C4-2B (cell line): ENCODE measurements at regions not wholly inside any gene's neighbourhood (a gene's known extent, or its start where the extent isn't known, plus 50 kb on each side); places are given as distances from the start of the nearest gene placed in this dataset.

ENCODE experiments used
- H3K27ac ChIP-seq: fragments of 450-650 bp; 2 replicates; pipeline ENCODE4 v1.5.1; 2017
- ZFX ChIP-seq: fragments of 450-650 bp; IDR thresholded peaks from 2 replicates; pipeline ENCODE4 v1.6.1; 2017
- TF ChIP-seq, protein P1 (sequence below): fragments of 450-650 bp; conservative IDR thresholded peaks from 2 replicates; pipeline ENCODE4 v1.5.1; 2017; ENCODE audit warnings: mild to moderate bottlenecking

DNA sequence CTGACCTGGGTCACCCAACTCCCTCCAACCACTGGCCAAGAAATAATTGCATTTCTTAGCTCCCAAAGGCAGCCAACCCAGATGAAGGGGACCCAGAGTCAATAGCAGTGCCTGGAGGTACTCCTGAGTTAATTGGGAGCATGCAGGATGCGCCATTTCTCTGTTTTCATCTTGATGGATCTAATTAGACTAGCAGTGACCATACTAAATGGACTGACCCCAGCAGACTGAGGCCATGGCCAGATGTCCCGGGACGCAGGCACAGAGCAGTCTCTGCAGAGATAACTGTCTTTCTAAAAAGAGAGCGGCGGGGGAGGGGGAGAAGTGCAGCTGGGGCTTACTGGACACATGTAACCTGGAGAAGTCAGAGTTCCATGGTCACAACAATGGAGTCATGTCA lies 53.2 kb upstream of the CMKLR1 start:
- no peak overlapping the region for H3K27ac ChIP-seq
- TF ChIP-seq, protein P1, sequence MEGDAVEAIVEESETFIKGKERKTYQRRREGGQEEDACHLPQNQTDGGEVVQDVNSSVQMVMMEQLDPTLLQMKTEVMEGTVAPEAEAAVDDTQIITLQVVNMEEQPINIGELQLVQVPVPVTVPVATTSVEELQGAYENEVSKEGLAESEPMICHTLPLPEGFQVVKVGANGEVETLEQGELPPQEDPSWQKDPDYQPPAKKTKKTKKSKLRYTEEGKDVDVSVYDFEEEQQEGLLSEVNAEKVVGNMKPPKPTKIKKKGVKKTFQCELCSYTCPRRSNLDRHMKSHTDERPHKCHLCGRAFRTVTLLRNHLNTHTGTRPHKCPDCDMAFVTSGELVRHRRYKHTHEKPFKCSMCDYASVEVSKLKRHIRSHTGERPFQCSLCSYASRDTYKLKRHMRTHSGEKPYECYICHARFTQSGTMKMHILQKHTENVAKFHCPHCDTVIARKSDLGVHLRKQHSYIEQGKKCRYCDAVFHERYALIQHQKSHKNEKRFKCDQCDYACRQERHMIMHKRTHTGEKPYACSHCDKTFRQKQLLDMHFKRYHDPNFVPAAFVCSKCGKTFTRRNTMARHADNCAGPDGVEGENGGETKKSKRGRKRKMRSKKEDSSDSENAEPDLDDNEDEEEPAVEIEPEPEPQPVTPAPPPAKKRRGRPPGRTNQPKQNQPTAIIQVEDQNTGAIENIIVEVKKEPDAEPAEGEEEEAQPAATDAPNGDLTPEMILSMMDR = no peak
- no peak for TF ChIP-seq ZFX

DNA sequence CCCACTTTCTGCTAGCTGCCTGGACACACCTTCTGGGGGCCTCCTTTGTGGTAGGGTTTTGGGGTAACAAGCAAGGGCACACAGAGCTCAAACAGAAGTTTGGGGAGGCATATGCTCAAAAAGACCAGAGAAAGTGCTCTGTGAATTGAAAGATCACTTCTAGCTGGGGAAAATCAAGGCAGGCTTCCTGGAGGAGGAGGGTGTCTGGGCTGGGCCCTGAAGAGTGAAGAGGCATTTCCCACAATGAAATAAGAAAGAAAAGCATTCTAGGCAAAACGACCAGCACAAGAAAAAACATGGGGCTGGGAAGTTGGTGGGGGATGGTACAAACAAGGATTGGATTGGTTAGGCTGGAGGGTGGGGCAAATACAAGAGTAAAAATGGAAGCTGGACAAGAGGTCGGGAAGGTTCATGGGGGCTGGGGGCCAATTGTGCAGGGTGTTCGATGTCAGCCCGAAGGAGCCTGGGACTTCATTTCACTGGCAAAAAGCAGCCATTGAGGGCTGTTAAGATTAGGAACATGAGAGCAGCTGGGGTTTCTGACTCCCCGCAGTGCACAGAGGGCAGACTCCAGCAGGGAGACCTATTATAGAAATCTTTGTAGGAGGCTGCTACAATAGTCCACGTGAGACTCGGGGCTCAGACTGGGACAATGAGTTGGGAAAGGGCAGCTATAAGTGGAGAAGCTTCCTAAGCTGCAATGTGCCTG lies 51.5 kb upstream of the CMKLR1 start:
- TF ChIP-seq ZFX = no peak
- TF ChIP-seq, protein P1 = no peak
- H3K27ac ChIP-seq = no peak overlapping the region

DNA sequence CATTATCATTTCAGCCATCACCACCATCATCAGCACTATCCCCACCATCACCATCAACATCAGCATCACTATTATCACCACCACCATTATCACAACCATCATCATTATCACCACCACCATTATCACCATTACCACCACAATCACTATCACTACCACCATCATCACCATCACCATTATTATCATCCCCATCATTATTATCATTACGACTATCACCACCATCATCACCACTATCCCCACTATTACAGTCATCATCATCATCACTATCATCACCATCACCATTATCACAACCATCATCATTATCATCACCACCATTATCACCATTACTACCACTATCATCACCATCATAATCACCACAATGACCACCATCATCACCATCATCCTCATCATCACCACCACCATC lies 50.4 kb upstream of the CMKLR1 start:
- no peak overlapping the region for H3K27ac ChIP-seq
- TF ChIP-seq ZFX = no peak
- TF ChIP-seq, protein P1 = no peak
